D721Med (cell line): ENCODE measurements at regions not wholly inside any gene's neighbourhood (a gene's known extent, or its start where the extent isn't known, plus 50 kb on each side); places are given as distances from the start of the nearest gene placed in this dataset.

ENCODE experiments used
- DNase-seq: peaks from one replicate; pipeline ENCODE4 v3.0.0; 2011; ENCODE audit warnings: low spot score; ENCODE audit not compliant: insufficient read length
- FAIRE-seq: peaks from 2 replicates; lab custom pipeline; 2011; peaks lifted over from hg19 to GRCh38; lab: Jason Lieb, UNC
- TF ChIP-seq, protein P1 (sequence below): IDR thresholded peaks from 2 replicates; pipeline ENCODE4 v1.5.1; 2012; ENCODE audit warnings: mild to moderate bottlenecking, control low read depth; ENCODE audit not compliant: insufficient read depth; ENCODE audit errors: missing control alignments

DNA sequence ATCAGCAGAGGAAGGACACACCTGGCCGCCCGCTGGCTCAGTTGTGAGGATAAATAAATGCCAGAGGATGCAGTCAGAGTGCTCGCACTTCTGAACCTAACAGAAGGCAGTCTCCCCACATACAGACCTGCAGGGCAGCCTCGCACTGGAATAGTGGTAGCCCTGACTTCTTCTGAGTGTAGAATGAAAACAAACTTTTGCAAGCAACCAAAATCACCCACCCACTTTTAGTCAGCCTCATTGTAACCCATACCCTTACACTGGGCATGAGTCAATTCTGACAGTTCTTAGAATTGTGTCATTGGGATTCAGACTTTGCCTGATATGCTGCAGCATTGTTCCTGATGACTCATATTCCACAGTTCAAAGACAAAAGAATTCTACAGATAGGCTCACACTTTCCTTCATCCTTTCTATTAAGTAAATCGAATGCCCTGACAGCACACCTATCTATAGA, 167.0 kb upstream of the CDK1 start:
- FAIRE-seq: no peak
- no peak for DNase-seq
- TF ChIP-seq, protein P1, sequence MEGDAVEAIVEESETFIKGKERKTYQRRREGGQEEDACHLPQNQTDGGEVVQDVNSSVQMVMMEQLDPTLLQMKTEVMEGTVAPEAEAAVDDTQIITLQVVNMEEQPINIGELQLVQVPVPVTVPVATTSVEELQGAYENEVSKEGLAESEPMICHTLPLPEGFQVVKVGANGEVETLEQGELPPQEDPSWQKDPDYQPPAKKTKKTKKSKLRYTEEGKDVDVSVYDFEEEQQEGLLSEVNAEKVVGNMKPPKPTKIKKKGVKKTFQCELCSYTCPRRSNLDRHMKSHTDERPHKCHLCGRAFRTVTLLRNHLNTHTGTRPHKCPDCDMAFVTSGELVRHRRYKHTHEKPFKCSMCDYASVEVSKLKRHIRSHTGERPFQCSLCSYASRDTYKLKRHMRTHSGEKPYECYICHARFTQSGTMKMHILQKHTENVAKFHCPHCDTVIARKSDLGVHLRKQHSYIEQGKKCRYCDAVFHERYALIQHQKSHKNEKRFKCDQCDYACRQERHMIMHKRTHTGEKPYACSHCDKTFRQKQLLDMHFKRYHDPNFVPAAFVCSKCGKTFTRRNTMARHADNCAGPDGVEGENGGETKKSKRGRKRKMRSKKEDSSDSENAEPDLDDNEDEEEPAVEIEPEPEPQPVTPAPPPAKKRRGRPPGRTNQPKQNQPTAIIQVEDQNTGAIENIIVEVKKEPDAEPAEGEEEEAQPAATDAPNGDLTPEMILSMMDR: no peak

DNA sequence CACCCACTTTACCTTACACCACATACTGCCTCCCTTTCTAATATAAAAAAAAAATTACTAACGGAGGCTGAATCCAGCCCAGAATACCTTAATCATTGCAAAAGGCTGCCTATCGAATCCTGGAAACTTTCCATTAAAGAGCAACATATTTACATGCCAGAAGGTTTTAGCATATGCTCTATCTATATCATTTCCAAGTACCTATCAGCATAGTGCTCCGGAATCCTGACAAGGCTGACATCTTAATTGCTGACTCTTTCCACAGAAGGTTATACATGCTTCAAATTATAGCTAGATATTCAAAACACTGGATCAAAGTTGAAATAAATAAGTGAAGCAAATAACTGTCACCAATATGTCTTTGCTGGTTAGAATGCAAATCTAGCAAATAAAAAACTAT, 170.9 kb upstream of the CDK1 start:
- TF ChIP-seq, protein P1: no peak
- FAIRE-seq: no peak
- no peak for DNase-seq

DNA sequence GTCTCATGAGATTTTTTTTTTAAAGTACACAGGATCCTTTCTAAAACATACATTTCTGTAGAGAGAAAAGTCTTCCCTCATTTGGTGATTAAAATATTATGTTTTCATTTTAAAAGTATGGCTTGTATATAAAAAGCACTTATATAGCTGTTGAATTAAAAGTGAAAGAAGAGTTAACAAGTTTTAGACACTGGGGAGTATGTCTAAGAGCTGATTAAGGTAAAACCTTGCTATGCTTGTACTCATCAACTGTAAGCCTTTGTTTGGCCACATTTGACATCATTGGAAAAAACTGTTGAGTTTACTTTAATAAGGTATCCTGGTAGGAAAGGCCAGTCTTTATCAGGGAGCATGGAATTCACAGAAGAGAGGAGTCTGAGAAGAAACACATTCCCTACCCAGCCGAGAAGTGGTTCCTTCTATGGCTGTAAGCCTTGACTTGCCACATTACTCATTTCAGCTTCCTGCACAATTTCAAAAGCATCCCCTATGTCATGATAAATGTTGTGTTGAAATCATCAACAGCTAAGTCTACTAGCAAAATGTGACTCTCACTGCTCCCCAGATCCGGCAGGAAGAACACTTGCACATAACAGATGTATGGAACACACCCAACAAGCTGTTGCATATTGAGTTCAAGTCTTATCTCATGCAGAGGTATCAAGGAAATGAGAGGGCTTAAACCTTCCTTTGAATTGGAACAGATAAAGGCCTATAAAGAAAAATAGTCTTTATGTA, 171.8 kb upstream of the CDK1 start:
- TF ChIP-seq, protein P1: no peak
- DNase-seq (no peak), FAIRE-seq (peak; percentile 16)

DNA sequence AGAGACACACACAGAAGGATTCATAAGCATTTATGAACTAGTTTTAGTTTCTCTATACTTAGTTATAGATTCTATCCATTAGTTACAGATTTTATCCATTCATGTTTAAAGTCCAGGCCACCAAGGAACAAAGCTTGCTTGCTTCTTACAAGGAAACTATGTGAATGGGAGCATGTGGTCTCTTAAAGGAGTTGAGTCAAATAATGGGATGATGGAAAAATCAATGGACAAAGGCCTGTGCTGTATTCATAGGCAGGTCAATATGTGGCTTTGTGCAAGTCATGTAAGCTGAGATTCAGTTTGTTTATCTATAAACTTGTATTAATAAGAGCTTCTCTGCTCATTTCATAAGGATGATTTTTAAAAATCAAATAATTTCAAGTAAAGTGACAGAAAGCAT, 172.8 kb upstream of the CDK1 start:
- no peak for DNase-seq
- FAIRE-seq: no peak
- TF ChIP-seq, protein P1: no peak

DNA sequence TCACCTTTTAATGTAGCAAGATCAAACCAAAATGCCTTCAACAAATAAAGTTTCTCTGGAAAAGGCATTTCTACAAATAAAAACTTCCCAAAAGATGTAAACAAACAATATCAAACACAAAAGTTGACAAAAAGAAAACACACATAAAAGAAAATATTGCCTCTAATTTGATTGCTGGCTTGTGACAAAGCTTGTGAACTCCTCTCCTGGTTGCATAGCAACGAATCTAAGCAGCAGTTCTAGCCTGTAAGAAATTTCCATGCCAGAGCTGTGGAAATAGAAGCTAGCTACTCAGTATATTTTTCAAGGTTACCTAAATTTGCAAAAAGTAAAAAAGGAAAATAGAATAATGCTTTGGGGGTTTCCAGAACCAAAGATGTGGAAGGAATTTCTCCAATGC, 173.9 kb upstream of the CDK1 start:
- no peak for FAIRE-seq
- TF ChIP-seq, protein P1: no peak
- no peak for DNase-seq

DNA sequence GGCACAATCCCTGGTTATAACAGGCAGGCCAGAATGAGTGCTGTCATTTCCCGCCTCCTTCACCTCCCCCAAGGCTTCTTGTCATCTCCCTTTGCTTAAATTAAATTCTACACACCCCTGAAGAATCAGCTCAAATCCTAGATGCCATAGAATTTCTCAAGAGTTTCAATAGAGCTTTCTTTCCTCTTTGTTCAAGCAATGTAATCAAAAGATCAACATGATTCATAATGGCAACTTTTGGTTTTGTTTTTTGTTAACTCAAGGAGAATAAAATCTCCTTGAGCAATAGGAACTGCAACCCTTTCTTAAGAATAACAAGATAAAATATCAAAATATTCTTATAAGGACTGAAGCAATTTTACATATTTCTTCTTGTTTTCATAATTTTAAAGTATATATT, 180.8 kb upstream of the CDK1 start:
- TF ChIP-seq, protein P1: no peak
- FAIRE-seq (no peak), DNase-seq (no peak)

DNA sequence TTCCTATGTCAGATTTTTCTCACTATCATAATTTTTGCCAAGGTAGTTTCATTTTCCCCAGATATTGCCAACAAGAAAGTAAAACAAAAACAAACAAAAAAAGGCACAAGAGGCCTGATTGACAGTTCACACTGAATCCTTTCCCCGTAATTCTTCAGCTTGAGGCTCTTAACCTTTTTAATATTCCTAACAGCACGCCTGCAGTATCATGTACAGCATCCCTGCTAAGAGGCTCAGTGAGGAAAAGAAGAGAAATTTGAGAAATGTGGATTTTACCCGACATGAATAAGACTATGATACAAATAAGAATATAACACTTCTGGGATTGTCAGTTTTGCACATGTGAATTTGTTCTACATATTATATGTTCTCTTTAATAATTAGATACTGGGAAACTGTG, 182.4 kb upstream of the CDK1 start:
- DNase-seq: no peak
- TF ChIP-seq, protein P1: no peak

More for the DNA sequence above, 182.4 kb upstream of the CDK1 start:
- peak; percentile 84 for FAIRE-seq
